Mammary epithelial cell (primary cell): ENCODE measurements at regions not wholly inside any gene's neighbourhood (a gene's known extent, or its start where the extent isn't known, plus 50 kb on each side); places are given as distances from the start of the nearest gene placed in this dataset.

ENCODE experiments used
- EZH2 ChIP-seq: IDR thresholded peaks from 2 replicates; pipeline ENCODE4 v1.6.1; 2012; ENCODE audit warnings: low read length, inconsistent platforms, borderline replicate concordance
- TF ChIP-seq, protein P1 (sequence below), 2 donors: IDR thresholded peaks in 1 of 2; conservative IDR thresholded peaks in 1 of 2; 2 replicates each; pipeline ENCODE4 v1.5.1; 2011 to 2012; ENCODE audit warnings: inconsistent platforms in 2 of 2, low read length in 2 of 2, mild to moderate bottlenecking in 2 of 2, control low read depth in 1 of 2, low read depth in 1 of 2; ENCODE audit not compliant: insufficient read depth in 1 of 2; ENCODE audit errors: extremely low read depth in 1 of 2

DNA sequence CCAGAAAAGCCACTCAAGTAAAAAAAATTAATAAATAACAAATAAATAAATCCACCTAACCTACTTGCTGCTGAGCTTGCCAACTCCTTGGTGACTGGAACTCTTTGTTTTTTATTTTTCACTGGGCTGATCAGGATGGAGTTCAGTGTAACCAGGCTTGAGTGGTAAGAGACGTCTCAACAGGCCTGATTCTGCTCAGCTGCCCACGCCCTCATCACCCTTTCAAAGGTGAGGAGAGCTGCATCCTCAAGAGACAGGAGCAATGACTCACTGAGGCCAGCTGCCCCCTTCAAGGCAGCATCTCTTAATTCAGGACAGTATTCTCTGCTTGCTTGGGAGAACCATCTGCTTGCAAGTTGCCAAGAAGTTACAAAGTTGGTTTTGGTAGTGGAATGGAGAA lies 111.9 kb upstream of the CPM start:
- TF ChIP-seq, protein P1, sequence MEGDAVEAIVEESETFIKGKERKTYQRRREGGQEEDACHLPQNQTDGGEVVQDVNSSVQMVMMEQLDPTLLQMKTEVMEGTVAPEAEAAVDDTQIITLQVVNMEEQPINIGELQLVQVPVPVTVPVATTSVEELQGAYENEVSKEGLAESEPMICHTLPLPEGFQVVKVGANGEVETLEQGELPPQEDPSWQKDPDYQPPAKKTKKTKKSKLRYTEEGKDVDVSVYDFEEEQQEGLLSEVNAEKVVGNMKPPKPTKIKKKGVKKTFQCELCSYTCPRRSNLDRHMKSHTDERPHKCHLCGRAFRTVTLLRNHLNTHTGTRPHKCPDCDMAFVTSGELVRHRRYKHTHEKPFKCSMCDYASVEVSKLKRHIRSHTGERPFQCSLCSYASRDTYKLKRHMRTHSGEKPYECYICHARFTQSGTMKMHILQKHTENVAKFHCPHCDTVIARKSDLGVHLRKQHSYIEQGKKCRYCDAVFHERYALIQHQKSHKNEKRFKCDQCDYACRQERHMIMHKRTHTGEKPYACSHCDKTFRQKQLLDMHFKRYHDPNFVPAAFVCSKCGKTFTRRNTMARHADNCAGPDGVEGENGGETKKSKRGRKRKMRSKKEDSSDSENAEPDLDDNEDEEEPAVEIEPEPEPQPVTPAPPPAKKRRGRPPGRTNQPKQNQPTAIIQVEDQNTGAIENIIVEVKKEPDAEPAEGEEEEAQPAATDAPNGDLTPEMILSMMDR (conservative IDR thresholded peaks at IDR 0.05 in 1 of 2, IDR thresholded peaks at IDR 0.05 in 1 of 2; ENCODE audit: extremely low read depth in 1 of 2, insufficient read depth in 1 of 2, low read depth in 1 of 2, low read length in 2 of 2): no peak
- no peak for TF ChIP-seq EZH2
